Inferior parietal cortex (tissue), 1 donor: ENCODE measurements at regions not wholly inside any gene's neighbourhood (a gene's known extent, or its start where the extent isn't known, plus 50 kb on each side); places are given as distances from the start of the nearest gene placed in this dataset.

Experiments
- DNase-seq: peaks from one replicate; pipeline ENCODE4 v3.0.0-alpha.2; 2016; ENCODE audit errors: extremely low spot score

DNA sequence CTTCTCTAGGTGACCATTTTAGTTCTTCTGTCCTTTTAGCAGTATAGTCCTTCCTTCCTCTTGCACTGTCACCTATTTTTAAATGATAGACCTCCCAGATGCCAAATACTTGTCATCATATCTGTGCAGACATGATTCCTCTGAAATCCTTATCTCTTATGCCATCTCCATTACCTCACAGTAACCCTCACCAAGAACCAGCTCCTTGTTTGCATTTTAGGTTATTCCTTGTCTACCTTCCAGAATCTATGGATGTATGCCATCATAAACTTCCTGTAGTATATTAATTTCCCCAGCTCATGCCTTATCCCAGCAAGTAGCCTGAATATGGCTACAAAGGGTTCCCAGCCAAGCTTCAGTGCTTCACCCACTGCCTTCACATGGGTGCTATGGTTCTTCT lies 1347.2 kb downstream of the ROBO1 start:
- no peak for DNase-seq

DNA sequence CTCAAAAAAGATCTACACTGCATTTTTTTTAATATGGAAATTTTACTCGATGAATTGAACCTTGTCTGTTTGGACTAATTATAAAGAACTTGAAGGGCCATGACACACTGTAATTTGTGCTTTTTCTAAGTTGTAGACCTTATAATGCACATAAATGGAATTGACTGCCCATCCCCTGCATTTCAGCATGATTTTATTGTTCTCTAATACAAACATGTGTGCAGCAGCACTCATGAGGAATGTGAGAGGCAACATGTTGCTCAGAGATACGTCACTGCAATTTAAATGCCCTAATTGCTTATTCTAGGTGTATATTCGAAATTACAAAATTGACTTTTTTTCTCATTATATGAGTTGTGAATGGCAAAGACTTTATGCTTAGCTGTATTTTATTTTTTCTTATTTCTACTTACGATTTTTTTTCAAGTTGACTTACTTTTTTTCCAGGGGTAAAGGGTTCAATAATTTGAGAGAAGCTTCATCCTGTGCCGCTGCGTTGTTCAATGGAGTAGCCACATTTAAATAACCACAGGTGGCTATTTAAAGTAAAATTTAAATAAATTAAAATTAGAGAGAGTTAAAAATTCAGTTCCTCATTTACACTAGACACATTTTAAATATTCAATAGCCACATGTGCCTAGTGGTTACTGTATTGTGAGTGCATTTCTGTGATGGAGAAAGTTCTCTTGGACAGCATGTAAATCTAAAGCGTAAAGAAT lies 1346.4 kb downstream of the ROBO1 start:
- DNase-seq = no peak

DNA sequence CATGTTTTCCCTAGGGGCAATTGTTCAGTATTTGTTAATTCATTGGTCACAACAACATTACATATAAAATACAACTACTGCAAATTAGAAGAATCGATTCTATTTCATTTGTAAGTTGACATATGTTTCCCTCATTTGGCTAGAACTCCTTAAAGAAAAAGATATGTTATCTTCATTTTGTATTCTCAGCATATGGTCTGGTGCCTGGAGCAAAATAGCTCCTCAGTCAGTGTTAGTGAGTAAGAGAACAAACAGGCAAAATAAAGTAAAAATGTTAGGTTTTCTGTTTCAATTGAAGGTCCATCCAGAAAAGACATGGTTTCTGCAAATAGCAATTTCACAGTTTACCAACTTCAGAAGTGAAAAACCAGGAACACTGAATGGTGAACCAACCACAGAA lies 1343.1 kb downstream of the ROBO1 start:
- no peak for DNase-seq

DNA sequence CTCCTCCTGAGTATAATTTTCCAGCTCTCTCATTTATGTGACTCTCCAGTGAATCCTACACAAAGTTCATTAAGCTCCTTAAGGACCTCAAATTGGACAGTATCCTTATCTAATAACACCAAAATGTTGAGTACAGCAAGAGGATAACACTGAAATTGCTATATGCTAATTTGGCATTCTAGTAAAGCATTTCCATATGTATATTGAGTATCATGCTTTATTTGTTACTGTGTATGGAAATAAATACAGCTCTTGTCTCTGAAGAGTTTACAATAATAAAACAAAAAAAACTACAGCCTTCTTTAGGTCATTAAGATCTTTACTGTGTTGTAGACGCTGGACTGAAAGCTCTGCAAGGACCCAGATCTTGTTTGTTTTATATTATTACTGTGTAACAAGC lies 1341.3 kb downstream of the ROBO1 start:
- no peak for DNase-seq

DNA sequence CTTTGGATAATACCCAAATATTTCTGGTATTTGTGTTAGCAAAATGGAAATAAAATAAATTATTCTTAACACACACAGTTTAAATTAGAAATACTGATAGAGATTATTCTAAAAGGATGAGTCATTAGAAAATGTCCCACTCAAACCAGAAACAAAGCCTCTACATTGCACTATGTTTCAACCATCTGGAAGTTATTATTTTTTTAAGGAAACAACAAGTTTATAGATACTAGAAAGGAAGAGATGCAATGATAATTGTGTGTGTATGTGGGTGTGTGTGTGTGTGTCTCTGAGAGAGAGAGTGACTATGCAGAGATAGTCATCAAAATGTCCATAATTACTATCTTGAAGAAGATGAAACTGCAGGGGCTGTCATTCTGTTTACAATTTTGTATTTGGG lies 1340.5 kb downstream of the ROBO1 start:
- DNase-seq = no peak

DNA sequence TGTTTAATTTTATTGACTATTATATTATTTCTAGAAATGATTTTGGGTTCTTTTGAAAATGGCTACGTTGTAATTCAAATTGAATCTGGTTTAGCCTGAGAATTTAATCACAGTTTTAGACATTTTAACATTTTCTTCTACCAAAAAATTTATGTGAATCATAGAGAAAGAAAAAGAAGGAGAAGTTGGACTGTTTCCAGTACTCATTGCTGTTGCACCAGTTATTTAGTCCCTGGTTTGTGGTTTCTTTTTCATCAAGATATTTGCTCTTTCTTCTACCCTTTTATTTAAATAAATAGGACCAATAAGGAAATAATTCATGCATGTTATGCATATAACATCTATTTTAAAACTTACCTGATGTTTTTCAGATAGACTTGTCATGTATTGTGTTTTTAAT lies 1337.1 kb downstream of the ROBO1 start:
- no peak for DNase-seq

DNA sequence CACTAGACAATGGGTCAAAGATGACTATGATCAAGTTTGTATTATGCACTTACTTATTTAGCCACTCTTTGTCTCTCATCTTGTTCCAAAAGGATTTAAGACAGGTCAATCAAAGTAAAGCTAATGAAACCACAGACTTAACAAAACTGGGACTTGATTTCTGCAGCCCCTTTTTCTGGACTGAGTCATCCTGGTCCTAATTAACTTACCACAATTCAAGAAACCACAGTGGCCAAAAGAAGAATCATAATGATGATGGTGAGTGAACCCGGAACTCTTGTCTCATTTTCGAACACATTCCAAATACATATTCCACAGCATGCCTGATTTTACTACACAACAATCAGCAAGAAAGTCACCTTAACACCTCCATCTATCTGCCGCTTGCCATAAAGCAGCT lies 1333.0 kb downstream of the ROBO1 start:
- DNase-seq = no peak

DNA sequence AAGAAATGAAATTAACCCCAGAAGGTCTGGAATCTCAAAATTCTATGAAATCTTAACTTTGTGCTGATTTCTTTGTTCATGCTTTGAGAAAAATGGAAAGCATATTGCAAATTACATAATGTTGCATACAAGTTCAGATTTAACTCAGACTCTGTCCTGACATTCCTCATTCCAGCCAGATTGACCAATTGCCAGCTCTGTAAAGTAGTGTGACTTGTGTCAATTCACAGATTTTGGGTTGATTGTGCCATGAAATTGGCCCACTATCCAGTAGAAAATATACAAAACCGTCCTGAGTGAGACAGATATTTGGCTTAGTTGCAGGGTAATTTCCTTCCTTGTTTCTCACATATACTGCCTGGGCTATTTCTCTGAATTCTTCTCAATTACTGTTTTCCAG lies 1312.6 kb downstream of the ROBO1 start:
- no peak for DNase-seq

DNA sequence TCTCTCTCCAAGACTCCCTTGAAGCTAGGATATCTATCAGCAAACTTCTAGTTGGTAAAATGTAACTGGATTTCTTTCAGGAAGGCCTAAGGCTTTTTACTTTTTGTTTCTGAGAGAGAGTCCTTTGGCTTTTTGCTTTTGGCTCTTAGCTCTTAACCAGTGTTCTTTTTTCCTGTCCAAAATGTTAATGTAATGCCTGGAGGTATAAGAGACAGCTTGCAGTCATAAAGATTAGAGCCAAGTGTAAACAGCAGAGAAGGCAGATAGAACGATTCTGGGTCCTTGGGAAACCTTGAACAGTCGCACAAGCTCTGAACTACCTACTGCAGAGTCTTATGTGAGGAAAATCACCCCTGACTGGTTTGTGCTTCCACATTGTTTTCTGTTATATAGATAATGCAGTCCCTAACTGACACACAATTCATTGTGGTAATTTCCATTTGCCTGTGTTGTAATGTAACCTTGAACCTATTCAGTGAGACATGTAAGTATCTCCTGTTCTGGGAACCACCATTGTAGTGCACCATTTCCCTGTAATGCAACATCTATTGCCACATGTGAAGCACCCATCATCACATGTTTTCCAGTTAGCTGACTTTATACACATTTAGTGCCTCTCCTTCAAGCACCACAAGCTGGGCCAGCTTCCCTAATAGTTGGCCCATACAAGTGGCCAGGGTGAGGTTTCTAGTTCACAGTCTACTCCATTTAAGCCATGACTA lies 1311.9 kb downstream of the ROBO1 start:
- no peak for DNase-seq

DNA sequence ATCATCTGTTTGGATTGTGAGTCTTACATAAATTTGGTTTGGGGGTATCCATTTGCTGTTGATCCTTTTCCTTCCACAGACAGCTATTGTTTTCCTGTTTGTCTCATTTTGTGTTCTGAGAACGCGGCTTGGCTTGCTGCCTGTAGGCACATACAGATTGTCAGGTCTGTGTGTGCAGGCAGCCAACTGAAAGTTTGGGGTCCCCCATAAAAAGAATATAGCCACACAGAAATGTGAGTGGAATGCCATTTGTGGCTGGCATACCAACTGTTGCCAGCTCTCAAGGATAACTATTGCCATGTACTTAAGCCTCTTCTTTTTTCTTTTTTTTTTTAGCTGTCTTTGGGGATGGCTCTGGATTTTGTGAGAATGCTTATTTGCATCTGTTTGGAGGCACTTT lies 1308.0 kb downstream of the ROBO1 start:
- DNase-seq = no peak

DNA sequence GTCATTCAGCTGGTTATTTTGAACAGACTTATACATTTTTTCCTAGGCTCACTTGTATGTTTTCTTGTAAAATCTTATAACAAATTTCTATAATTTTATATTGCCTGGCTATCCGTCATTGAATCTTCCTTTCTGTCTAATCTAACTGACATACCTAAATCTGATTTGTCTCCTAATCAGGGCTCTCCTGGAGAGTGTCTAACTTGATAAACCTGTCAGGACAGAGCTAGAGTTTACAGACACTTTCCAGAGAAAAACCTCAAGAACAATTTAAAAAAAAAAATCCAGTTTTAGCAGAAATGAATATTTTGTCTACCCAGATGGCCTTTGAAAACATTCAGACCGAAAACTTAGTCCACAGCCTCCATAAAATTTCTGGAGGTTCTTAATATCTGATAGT lies 1305.8 kb downstream of the ROBO1 start:
- DNase-seq = no peak

DNA sequence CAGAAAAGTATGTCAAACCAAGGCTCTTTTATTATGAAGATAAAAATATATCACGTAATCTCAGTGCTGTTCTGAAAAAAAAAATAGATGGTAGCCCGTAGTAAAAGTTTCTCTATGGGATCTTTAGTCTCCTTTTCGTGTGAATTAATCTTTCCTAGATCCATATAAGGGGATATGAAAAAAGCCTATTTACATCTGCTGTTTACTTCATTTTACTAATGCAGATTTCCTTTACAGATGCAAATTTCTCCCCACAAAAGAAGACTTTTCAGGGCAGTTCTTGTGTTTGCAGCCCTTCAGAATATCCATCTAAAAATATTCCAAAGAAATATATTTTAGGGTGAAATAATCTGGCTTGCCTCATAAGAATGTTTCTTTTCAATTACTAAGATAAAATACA lies 1291.7 kb downstream of the ROBO1 start:
- DNase-seq = no peak

DNA sequence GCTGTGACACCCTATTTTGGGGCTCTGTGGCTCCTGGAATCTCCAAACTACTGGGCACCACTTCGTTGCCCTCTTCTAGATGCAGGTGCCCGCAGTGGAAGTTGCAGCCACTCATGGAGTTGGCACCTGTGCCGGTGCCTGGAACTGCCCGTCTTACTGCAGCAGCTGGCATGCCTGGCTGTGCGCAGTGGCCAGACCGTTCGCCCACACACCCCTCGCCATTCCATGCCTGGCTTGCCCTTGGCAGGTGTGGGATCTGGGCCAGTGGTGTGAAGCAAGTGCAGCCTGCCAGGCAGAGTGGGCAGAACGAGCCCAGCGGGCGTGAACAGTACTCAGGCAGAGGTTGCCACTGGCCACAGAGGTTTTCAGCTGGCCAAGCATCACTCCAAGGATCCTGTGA lies 1286.7 kb downstream of the ROBO1 start:
- DNase-seq = no peak

DNA sequence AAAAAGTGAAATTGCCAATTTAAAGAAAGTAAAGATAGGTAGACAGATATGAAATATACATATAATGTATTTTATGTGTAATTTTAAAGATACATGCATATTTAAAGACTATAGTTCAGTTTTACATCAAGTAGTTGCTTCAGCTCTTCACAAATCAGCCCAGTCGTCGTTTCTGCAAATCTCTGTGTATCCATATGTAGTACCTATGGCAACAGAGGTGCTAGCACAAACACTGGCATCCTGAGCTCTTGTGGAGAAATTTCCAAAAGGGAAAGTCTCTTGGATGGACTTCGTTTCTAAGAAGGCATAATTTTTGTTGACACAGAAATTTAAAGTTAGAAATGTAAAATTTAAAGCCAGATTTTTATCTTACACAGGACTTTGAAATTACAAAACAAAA lies 1284.7 kb downstream of the ROBO1 start:
- no peak for DNase-seq

DNA sequence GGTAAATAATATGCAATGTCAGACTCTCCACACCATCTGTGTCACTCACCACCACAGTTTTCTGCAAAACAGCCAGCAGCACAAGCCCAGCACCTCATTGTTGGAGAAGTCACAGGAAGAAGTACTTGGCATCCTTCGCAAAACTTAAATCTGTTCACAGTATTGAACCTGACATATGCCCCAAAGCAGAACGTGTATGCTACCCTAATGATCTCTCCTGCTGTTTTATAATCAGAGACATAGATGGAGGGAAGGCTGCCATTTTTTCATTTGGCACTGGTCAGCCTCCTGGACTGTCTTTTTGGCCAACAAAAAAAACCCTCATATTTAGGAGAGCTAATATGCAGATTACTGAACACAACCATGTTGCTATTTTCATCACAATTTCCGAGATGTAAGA lies 1272.9 kb downstream of the ROBO1 start:
- DNase-seq = no peak

DNA sequence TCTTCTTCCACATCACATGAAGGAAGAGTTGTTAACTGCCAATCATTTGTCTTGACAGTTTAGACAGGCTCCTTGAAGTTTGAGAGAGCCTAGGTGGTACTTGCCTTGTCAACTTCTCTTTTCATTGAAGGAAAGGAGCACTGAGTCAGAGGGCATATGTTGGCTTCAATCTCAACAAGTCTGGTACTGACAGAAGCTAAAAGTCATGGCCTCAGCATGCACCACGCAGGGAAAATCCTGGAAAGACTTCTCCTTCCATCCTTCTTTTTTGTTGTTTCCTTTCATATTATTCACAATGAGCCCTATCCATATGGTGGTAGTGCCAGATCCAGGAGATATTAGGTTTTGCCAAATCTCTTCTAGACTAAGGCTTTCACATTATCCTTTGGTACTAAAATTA lies 1272.5 kb downstream of the ROBO1 start:
- DNase-seq = no peak

DNA sequence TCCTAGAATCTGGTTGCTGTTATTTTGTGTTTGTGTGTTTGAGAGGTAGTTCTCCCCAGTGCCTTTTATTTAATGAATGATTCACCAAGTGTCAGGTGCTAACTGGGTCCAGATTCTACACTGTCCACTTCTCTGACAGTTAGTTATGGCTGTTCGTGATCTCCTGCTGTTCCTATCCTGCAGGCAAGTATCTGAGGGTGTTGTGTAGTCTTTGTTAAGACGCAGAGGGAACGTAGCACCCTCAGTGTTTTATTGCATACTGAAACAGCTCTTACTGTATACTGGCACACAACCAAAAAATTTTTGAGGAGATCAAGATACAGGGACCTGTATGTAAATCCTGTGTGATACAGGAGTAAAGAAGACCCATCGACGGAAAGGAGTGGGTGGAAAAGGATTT lies 1271.3 kb downstream of the ROBO1 start:
- DNase-seq = no peak

DNA sequence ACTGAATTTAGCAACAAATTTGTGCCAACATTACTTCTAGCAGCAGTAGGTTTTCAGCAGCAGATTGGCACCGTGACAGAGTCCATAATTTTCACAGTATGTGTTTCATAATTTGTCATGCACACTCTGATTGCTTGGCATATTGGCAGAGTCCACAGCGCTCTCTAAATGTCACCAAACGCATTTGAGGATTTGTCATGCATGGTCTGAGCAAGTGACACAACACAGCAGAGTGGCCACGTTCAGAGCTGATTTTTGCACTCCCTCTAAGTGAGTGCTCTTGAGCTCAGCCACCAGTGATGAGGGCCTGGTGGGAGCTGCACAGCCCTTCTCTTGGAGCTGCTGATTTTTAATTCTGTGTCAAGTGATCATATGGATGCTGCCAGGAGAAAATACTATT lies 1270.8 kb downstream of the ROBO1 start:
- peak; percentile 35 for DNase-seq

DNA sequence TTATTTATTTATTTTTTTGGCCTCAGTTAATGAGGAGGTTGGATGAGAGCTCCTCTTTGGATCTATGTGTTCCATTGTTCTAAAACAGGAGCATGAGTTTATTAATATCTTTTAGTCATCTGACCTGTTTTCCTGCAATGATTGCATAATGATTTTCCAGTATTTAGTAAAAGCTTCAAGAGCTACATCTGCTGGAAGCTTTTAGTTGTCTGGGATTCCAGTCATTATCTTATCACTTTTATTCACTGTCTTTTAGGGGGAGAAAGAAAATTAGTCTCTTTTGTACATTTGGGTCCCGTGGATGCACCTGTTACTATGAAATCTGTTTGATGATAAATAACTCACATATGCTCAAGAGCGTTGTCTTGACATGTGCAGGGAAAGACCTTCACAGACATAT lies 1270.0 kb downstream of the ROBO1 start:
- DNase-seq = no peak

DNA sequence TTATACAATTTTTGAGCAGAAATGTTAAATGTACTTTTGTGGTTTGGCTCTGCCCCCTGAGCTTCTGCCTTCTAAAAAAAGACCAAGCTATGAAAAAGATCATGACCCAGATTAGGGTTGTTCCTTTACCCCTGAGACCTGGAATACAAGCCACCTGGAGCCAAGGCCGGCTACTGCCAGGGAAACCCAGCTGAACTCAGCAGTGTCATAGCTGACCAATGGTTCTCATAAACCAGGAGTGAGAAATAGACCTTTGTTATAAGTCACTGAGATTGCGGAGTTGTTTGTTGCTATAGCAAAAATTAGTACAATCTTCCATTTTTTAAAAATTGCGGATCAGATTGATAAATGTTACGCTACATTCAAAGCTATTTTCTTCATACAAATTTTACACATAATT lies 1261.7 kb downstream of the ROBO1 start:
- no peak for DNase-seq

DNA sequence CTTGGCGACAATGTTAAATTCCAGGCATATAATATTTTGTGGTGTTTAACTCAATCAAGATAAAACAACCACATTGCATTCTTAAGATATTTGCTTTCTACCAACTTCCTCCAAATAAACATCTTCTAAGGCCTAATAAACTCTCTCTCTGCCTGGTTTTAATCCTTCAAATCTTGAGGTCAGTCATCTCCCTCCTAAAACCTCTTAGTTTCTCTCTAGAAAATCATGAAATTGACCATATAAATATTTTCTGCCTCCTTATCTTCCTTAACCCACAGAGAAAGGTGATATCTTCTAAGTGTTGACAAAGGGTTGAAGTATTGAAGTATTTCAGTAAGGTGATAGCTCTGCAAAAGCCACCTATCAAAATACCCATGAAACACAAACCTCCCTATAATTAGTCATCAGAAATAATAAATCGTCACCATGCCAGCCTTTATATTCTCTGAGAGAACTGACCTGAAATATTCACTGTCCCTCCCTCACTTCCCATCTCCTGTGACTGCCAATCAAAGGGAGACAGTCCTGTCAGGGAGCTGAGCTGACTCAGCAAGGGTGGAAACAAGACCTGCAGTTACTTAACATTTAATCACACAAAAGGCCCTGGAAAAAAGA lies 1261.1 kb downstream of the ROBO1 start:
- no peak for DNase-seq

DNA sequence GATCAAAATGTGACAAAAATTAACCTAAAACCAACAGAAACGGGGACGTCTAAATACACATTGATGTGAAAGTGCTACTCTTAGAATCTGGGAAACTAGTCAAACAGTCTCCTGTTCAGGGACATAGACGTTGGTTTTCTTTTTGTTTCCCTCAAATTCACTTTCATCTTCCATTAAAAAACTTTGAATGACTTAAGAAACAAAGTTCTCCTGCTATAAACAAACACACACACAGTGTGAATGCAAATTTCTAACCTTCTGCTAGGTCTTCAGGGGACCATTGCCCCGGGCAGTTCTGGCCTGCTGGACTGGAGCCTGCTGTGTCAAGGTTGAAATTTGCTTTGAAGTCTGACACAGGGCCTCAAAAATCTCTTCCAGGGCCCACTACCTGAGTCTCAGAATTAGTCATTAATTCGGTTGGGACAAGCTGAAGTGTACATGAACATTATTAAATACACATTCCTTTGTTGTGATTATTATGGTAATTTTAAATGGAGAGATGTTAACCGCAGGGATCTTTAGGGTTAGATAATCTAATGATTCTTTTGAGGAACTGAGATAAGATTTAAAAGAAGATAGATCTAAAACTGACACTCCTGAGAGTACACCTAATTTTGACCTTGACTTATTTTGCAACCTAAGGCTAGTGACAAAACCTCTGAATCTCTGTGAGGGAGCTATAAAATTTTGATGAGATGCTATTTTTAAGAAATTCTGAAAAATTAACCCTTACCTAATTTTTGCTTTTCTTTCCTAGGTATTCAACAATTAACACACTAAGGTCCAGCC lies 1260.4 kb downstream of the ROBO1 start:
- no peak for DNase-seq

DNA sequence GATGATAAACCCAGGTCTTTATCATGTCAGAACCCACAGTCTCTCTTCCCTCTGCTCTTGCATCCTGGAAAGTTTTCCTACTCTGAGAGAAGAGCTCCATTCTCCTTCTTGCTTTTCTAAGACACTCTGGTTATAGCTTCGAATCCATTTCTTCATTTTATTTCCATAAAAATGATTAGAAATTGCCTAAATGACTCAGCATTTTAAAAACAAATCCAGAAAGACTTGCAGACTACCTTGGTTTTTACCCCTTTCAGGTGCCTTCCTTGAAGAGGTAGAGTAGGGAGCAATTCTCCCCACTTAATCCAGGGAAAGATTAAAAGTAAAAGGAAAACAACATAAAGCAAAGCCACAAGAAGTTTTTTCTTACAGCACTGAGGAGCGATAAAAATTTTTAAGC lies 1256.0 kb downstream of the ROBO1 start:
- no peak for DNase-seq
